GM12891 (cell line): ENCODE measurements at regions not wholly inside any gene's neighbourhood (a gene's known extent, or its start where the extent isn't known, plus 50 kb on each side); places are given as distances from the start of the nearest gene placed in this dataset.

Experiments used
- POLR2A ChIP-seq: IDR thresholded peaks from 2 replicates; pipeline ENCODE4 v1.6.1; 2011; ENCODE audit warnings: low read depth, low read length, control low read depth
- POLR2AphosphoS5 ChIP-seq: IDR thresholded peaks from 2 replicates; pipeline ENCODE4 v1.6.1; 2011; ENCODE audit warnings: low read depth, low read length, control low read depth
- SPI1 ChIP-seq: IDR thresholded peaks from 2 replicates; pipeline ENCODE4 v1.6.1; 2011; ENCODE audit warnings: low read depth, low read length, control low read depth
- TAF1 ChIP-seq: IDR thresholded peaks from 2 replicates; pipeline ENCODE4 v1.6.1; 2011; ENCODE audit warnings: low read depth, low read length, control low read depth

- TF ChIP-seq POLR2AphosphoS5 (no peak), POLR2A (no peak), SPI1 (no peak), TAF1 (no peak)
Measured at GRCh38 chr6:103456652-103457051, 1403.1 kb downstream of the HACE1 start.
